HepG2 (cell line): ENCODE measurements at regions not wholly inside any gene's neighbourhood (a gene's known extent, or its start where the extent isn't known, plus 50 kb on each side); places are given as distances from the start of the nearest gene placed in this dataset.

Experiments
- CTCF ChIP-seq: sonication (generic); formaldehyde crosslinking; IDR thresholded peaks from 2 replicates; pipeline ENCODE4 v1.5.0; 2020; ENCODE audit warnings: mild to moderate bottlenecking, missing genetic modification reagents, moderate library complexity
- FOXK2 ChIP-seq: fragments of 450-650 bp; IDR thresholded peaks from 2 replicates; pipeline ENCODE4 v1.6.1; 2016
- MAX ChIP-seq: IDR thresholded peaks from 2 replicates; pipeline ENCODE4 v1.6.1; 2012; ENCODE audit warnings: inconsistent platforms
- MYC ChIP-seq: sonication (generic); formaldehyde crosslinking; IDR thresholded peaks from 2 replicates; pipeline ENCODE4 v1.9.0; 2021; ENCODE audit warnings: missing genetic modification reagents, borderline replicate concordance
- NBN ChIP-seq: fragments of 450-650 bp; conservative IDR thresholded peaks from 2 replicates; pipeline ENCODE4 v1.6.1; 2017
- POLR2A ChIP-seq, 2 experiments: IDR thresholded peaks; 2 replicates each; pipeline ENCODE4 v1.6.1; 2011; ENCODE audit warnings: low read depth in 2 of 2, low read length in 2 of 2, mild to moderate bottlenecking in 1 of 2, moderate library complexity in 1 of 2; ENCODE audit not compliant: insufficient read depth in 1 of 2
- SMAD3 ChIP-seq: sonication (generic); formaldehyde crosslinking; IDR thresholded peaks from 2 replicates; pipeline ENCODE4 v1.4.0; 2020; ENCODE audit warnings: missing genetic modification reagents
- ZNF512 ChIP-seq: sonication (generic); formaldehyde crosslinking; IDR thresholded peaks from 2 replicates; pipeline ENCODE4 v1.4.0; 2020; ENCODE audit warnings: mild to moderate bottlenecking, missing genetic modification reagents

- TF ChIP-seq NBN (no peak), MYC (CRISPR knock-in tag) (no peak), SMAD3 (CRISPR knock-in tag) (no peak), POLR2A (IDR thresholded peaks at IDR 0.05; ENCODE audit: insufficient read depth in 1 of 2, low read depth in 2 of 2, low read length in 2 of 2) (no peak), ZNF512 (CRISPR knock-in tag) (no peak), MAX (no peak), CTCF (CRISPR knock-in tag) (no peak), FOXK2 (no peak)
These were observed 228.5 kb upstream of the COBL start for GRCh38 chr7:51545131-51545530.
